Colonic mucosa (tissue), 4 donors: ENCODE measurements at regions not wholly inside any gene's neighbourhood (a gene's known extent, or its start where the extent isn't known, plus 50 kb on each side); places are given as distances from the start of the nearest gene placed in this dataset.

ENCODE experiments used
- DNase-seq: peaks from one replicate; pipeline ENCODE4 v3.0.0-alpha.2; 2020
- H3K27ac ChIP-seq: fragments of 200-600 bp; one replicate; pipeline ENCODE4 v1.8.0; 2021
- H3K27me3 ChIP-seq: fragments of 200-600 bp; one replicate; pipeline ENCODE4 v1.8.0; 2021
- H3K36me3 ChIP-seq: fragments of 200-600 bp; one replicate; pipeline ENCODE4 v1.8.0; 2021
- H3K4me1 ChIP-seq: fragments of 200-600 bp; one replicate; pipeline ENCODE4 v1.8.0; 2021; ENCODE audit warnings: mild to moderate bottlenecking
- H3K4me3 ChIP-seq: fragments of 200-600 bp; one replicate; pipeline ENCODE4 v1.8.0; 2021
- H3K9ac ChIP-seq, 2 donors: one replicate each; pipeline ENCODE4 v1.7.0; 2013; ENCODE audit warnings: control low read depth in 2 of 2, low read depth in 2 of 2, low read length in 2 of 2
- H3K9me3 ChIP-seq: fragments of 200-600 bp; one replicate; pipeline ENCODE4 v1.8.0; 2021
- intact Hi-C: fragments of 100-400 bp; cut with DNase I; formaldehyde crosslinking; loops from one replicate; pipeline ENCODE4 v1.14.1; 2022
- TF ChIP-seq, protein P1 (sequence below): fragments of 200-600 bp; IDR thresholded peaks from one replicate; pipeline ENCODE4 v1.8.0; 2022; ENCODE audit warnings: antibody characterized with exemption, mild to moderate bottlenecking
- donor health status: healthy.
- donor health status: DM: no; HTN: no; CAD: no.
- donor health status: DM: no; HTN: no; CAD: no.

GRCh38 chr18:41262688-41263087 is 692.3 kb upstream of the PIK3C3 start:
- no peak for DNase-seq
- Histone ChIP-seq H3K36me3 (no peaks in the 10 kb centered on the region), H3K4me3 (no peak overlapping the region), H3K4me1 (no peaks in the 10 kb centered on the region), H3K27ac (no peak overlapping the region), H3K27me3 (no peaks in the 10 kb centered on the region), H3K9ac (no peak overlapping the region), H3K9me3 (no peaks in the 10 kb centered on the region)
- TF ChIP-seq, protein P1, sequence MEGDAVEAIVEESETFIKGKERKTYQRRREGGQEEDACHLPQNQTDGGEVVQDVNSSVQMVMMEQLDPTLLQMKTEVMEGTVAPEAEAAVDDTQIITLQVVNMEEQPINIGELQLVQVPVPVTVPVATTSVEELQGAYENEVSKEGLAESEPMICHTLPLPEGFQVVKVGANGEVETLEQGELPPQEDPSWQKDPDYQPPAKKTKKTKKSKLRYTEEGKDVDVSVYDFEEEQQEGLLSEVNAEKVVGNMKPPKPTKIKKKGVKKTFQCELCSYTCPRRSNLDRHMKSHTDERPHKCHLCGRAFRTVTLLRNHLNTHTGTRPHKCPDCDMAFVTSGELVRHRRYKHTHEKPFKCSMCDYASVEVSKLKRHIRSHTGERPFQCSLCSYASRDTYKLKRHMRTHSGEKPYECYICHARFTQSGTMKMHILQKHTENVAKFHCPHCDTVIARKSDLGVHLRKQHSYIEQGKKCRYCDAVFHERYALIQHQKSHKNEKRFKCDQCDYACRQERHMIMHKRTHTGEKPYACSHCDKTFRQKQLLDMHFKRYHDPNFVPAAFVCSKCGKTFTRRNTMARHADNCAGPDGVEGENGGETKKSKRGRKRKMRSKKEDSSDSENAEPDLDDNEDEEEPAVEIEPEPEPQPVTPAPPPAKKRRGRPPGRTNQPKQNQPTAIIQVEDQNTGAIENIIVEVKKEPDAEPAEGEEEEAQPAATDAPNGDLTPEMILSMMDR: no peak
- intact Hi-C loops: no loop called here

DNA sequence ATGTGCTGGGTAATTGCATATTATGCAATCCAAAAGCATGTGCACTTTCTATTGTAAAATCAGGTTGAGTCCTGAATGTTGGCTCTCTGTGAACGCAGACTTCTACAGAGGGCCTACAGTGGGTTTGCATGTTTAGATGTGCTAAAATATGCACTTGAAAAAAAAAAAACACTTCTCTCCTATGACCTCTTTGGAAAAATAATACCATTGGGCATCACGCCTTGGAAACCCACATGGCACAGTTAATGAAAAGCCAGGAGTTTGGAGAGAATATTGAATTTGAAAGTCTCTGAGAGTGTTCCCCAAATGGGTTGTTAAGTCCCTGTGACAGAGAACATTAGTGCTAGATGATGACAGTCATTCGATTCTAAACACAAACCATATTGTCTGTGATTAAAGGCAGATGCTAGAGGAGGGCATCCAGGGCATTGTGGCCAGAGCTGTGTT is 710.4 kb upstream of the PIK3C3 start:
- TF ChIP-seq, protein P1: no peak

GRCh38 chr18:41237317-41237716 is 717.7 kb upstream of the PIK3C3 start:
- no peak for DNase-seq
- TF ChIP-seq, protein P1: no peak
- Histone ChIP-seq H3K9ac (no peak overlapping the region), H3K4me1 (no peaks in the 10 kb centered on the region), H3K9me3 (no peaks in the 10 kb centered on the region), H3K27ac (no peak overlapping the region), H3K27me3 (no peaks in the 10 kb centered on the region), H3K4me3 (no peak overlapping the region), H3K36me3 (no peaks in the 10 kb centered on the region)
- intact Hi-C loops: no loop called here

More for the DNA sequence above, 710.4 kb upstream of the PIK3C3 start:
- no peaks in the 10 kb centered on the region for H3K4me1 ChIP-seq
- H3K27me3 ChIP-seq: no peaks in the 10 kb centered on the region
- no peaks in the 10 kb centered on the region for H3K9me3 ChIP-seq
- no peak overlapping the region for H3K4me3 ChIP-seq
- DNase-seq: no peak
- no peak overlapping the region for H3K27ac ChIP-seq
- no peak overlapping the region for H3K9ac ChIP-seq
- no peaks in the 10 kb centered on the region for H3K36me3 ChIP-seq
- intact Hi-C loops: no loop called here

DNA sequence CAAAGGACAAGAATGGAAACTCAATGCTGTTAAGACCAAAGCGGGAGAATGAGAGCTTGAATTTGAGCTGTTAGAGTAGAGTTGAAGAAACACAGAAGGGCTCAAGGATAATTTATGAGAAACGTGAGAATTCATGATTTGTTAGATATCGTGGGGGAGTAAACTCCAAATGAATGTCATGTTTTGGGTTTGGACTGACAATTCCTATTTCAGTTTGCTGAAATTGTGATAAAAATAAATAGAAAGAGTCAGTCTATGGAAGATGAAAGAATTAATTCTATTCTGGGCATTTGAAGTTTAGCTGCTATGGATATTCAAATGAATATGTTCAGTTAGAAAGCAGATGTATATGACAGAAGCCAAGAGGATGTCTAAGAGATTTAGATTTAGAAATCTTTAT is 723.4 kb upstream of the PIK3C3 start:
- Histone ChIP-seq H3K4me1 (no peaks in the 10 kb centered on the region), H3K27me3 (no peaks in the 10 kb centered on the region), H3K36me3 (no peaks in the 10 kb centered on the region), H3K4me3 (no peak overlapping the region), H3K9me3 (no peaks in the 10 kb centered on the region), H3K27ac (no peak overlapping the region), H3K9ac (no peak overlapping the region)
- TF ChIP-seq, protein P1: no peak
- no peak for DNase-seq
- intact Hi-C loops: no loop called here

GRCh38 chr18:41227993-41228392 is 727.0 kb upstream of the PIK3C3 start:
- no peaks in the 10 kb centered on the region for H3K9me3 ChIP-seq
- H3K4me1 ChIP-seq: no peaks in the 10 kb centered on the region
- TF ChIP-seq, protein P1: no peak
- intact Hi-C loops: no loop called here
- H3K4me3 ChIP-seq: no peak overlapping the region
- no peaks in the 10 kb centered on the region for H3K27me3 ChIP-seq
- no peak overlapping the region for H3K27ac ChIP-seq
- DNase-seq: no peak
- H3K36me3 ChIP-seq: no peaks in the 10 kb centered on the region
- H3K9ac ChIP-seq: no peak overlapping the region

- no peaks in the 10 kb centered on the region for H3K4me1 ChIP-seq
- no peak overlapping the region for H3K4me3 ChIP-seq
- no peaks in the 10 kb centered on the region for H3K9me3 ChIP-seq
- no peaks in the 10 kb centered on the region for H3K27me3 ChIP-seq
- no peaks in the 10 kb centered on the region for H3K36me3 ChIP-seq
- intact Hi-C loops: no loop called here
- H3K9ac ChIP-seq: no peak overlapping the region
- TF ChIP-seq, protein P1: no peak
- DNase-seq: no peak
- no peak overlapping the region for H3K27ac ChIP-seq
These were observed 728.1 kb upstream of the PIK3C3 start for GRCh38 chr18:41226911-41227310.
